ENCODE measurements at regions not wholly inside any gene's neighbourhood (a gene's known extent, or its start where the extent isn't known, plus 50 kb on each side); places are given as distances from the start of the nearest gene placed in this dataset.
A peak's percentile ranks its signal among the peaks of the same experiment; 100 is the strongest.

DNA sequence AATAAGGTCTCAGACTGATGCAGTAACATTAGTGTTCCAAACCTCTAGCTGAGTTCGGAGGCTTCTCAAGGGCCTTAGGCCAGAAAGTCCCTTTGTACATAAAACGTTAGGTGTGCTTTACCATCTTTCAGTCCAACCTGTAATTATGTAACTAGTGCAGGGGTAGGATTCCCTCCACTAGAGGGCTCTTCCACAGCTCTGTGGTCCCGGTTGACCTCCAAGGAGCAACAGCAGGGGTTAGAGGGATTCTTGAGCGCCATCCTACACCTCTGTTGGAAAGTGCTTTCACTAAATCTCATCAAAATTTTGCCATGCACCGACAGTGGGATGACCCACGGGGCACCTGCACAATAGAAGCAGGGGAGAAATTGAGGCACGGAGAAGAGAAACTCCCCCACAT is 155.8 kb upstream of the LRP1B start:
- TF ChIP-seq, protein P1, sequence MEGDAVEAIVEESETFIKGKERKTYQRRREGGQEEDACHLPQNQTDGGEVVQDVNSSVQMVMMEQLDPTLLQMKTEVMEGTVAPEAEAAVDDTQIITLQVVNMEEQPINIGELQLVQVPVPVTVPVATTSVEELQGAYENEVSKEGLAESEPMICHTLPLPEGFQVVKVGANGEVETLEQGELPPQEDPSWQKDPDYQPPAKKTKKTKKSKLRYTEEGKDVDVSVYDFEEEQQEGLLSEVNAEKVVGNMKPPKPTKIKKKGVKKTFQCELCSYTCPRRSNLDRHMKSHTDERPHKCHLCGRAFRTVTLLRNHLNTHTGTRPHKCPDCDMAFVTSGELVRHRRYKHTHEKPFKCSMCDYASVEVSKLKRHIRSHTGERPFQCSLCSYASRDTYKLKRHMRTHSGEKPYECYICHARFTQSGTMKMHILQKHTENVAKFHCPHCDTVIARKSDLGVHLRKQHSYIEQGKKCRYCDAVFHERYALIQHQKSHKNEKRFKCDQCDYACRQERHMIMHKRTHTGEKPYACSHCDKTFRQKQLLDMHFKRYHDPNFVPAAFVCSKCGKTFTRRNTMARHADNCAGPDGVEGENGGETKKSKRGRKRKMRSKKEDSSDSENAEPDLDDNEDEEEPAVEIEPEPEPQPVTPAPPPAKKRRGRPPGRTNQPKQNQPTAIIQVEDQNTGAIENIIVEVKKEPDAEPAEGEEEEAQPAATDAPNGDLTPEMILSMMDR (IDR thresholded peaks at IDR 0.05): peak in 1 of 6 experiments; percentile 10
- TF ChIP-seq POLR2A (IDR thresholded peaks at IDR 0.05) (no peak), POLR2AphosphoS5 (IDR thresholded peaks at IDR 0.05) (no peak)

All from upper lobe of left lung (tissue), 4 donors.